ENCODE measurements at regions not wholly inside any gene's neighbourhood (a gene's known extent, or its start where the extent isn't known, plus 50 kb on each side); places are given as distances from the start of the nearest gene placed in this dataset.

GRCh38 chr11:28674433-28675103, 566.4 kb downstream of the METTL15 start:
- Histone ChIP-seq H3K27me3 (no peaks in the 10 kb centered on the region), H3K36me3 (no peaks in the 10 kb centered on the region), H3K4me3 (ENCODE audit: low read depth, low read length) (no peak overlapping the region), H3K9me3 (no peaks in the 10 kb centered on the region), H3K4me1 (no peaks in the 10 kb centered on the region)
- peak; percentile 55 for TF ChIP-seq CTCF (IDR thresholded peaks at IDR 0.05; ENCODE audit: low read depth, low read length)
- DNase-seq = peak; percentile 42

- Histone ChIP-seq H3K27me3 (no peaks in the 10 kb centered on the region), H3K36me3 (no peaks in the 10 kb centered on the region), H3K4me1 (no peaks in the 10 kb centered on the region), H3K9me3 (no peaks in the 10 kb centered on the region), H3K4me3 (ENCODE audit: low read depth, low read length) (no peak overlapping the region)
- no peak for DNase-seq
- TF ChIP-seq CTCF (IDR thresholded peaks at IDR 0.05; ENCODE audit: low read depth, low read length) = no peak
Measured at GRCh38 chr11:28673691-28674432, 565.7 kb downstream of the METTL15 start.

GRCh38 chr11:28671274-28671673, 563.1 kb downstream of the METTL15 start:
- DNase-seq = no peak
- Histone ChIP-seq H3K9me3 (no peaks in the 10 kb centered on the region), H3K4me1 (no peaks in the 10 kb centered on the region), H3K4me3 (ENCODE audit: low read depth, low read length) (no peak overlapping the region), H3K27me3 (no peaks in the 10 kb centered on the region), H3K36me3 (no peaks in the 10 kb centered on the region)
- no peak for TF ChIP-seq CTCF (IDR thresholded peaks at IDR 0.05; ENCODE audit: low read depth, low read length)

GRCh38 chr11:28666632-28667031, 558.4 kb downstream of the METTL15 start:
- H3K4me3 ChIP-seq (ENCODE audit: low read depth, low read length) = no peak overlapping the region
- no peaks in the 10 kb centered on the region for H3K4me1 ChIP-seq
- no peaks in the 10 kb centered on the region for H3K27me3 ChIP-seq
- H3K36me3 ChIP-seq = no peaks in the 10 kb centered on the region
- DNase-seq = no peak
- TF ChIP-seq CTCF (IDR thresholded peaks at IDR 0.05; ENCODE audit: low read depth, low read length) = no peak
- no peaks in the 10 kb centered on the region for H3K9me3 ChIP-seq

- no peaks in the 10 kb centered on the region for H3K36me3 ChIP-seq
- no peak overlapping the region for H3K4me3 ChIP-seq (ENCODE audit: low read depth, low read length)
- no peaks in the 10 kb centered on the region for H3K27me3 ChIP-seq
- DNase-seq = no peak
- H3K9me3 ChIP-seq = no peaks in the 10 kb centered on the region
- no peak for TF ChIP-seq CTCF (IDR thresholded peaks at IDR 0.05; ENCODE audit: low read depth, low read length)
- H3K4me1 ChIP-seq = no peaks in the 10 kb centered on the region
Measured at GRCh38 chr11:28659716-28660348, 551.6 kb downstream of the METTL15 start.

Data from BE2C (cell line).